ENCODE measurements at regions not wholly inside any gene's neighbourhood (a gene's known extent, or its start where the extent isn't known, plus 50 kb on each side); places are given as distances from the start of the nearest gene placed in this dataset.
"Not testable (repeated sequence)": the region's sequence is repeated elsewhere in the genome, so short reads cannot be mapped to it uniquely, and the experiment has no call there.

DNA sequence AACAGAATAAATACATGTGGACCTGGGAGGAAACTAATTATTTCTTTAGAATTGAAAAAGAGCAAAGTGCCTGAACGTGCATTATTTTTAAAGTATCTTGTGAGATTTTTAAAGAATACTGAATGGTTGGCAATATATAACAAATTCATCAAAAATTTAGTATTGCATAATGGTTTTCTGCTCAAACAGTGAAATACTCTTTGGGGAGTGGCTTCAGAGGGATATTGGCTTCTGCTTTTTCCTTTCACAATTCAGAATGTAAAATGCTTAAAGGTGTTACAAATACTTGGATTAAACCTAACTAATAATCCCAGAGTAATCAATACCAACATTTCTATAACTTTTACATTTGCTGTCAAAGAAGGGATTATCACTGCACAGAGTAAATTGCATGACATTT lies 379.3 kb upstream of the CHD1 start:
- DNase-seq (ENCODE audit: low spot score), result no peak

DNA sequence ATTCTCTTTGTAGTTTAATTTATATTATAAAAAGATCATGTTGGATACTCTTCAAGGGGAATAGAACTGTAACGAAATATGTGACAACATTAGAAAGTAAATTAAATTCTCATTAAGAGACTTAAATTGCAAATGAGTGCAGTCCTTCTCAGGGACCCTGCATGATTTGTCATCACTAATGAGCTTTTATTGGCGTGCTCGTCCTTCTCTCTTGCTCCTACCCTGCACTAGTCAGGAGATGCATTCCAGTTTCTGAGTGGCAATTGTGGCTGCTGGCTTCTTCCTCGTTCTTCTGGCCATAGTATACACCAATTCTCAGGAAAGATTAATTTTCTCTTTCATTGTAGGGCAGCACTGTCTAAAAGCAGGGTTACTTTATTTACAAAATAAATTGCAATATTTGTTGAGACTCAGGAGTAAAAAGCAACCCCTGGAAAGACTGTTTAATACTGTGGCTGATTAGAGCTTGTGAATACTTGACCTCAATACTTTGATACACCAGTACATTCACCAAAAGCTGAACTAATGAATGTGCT lies 376.3 kb upstream of the CHD1 start:
- DNase-seq (ENCODE audit: low spot score), result no peak

DNA sequence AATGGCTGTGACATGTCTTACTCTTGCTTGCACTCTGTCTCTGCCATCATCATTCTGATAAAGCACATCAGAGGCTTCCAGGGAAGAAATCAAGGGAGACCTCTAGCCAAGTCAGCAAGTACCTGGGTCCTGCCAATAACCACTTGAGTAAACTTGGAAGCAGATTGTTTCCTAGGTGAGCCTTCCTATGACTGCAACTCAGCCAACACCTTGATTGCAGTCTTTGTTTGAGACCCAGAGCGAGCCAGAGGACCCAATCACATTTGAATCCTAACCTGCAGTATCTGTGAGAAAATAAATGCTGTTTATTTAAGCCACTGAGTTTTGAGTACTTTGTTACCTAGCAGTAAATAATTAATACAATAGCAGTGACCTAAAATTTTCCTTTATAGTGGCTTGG lies 356.8 kb upstream of the CHD1 start:
- DNase-seq (ENCODE audit: low spot score), result no peak

DNA sequence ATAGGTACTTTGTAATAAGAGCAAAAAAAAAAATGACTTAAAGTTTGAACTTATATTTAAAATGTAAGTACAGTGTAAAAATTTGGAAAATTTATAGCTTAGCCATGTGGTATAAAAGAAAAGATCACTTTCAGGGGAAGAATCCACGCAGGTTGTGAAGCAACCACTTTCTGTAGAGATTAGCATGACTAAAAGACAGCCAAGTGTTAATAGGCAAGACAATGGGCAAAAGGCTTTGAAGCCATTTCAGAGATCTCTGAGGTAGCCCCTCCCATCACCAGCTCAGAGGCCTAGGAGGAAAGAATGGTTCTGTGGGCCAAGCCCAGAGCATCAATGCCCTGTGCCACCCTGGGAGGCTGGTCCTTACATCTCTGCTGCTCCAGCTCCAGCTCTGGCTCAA lies 346.3 kb upstream of the CHD1 start:
- DNase-seq (ENCODE audit: low spot score), result no peak

DNA sequence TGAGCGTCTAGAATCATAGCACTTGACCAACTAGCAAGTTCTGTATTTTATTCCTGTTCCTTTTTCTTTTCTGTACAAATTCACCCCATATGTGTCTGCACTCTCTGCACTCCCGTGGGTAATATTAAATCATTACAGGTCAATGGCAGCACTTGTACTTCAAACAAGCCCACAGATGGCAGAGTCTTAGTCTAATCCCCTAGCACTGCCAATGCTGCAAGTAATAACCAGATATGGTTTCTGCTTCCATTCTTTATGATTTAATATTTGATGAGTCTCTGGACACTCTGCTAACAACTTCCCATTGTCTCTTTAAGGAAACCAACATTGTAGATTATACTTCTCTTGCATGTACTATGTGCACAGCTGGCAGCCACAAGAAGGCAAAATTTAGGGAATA lies 343.8 kb upstream of the CHD1 start:
- DNase-seq (ENCODE audit: low spot score), result no peak

GRCh38 chr5:99258819-99259218 lies 330.0 kb upstream of the CHD1 start:
- DNase-seq (ENCODE audit: low spot score), result no peak

- no peak for DNase-seq (ENCODE audit: low spot score)
These were observed 319.3 kb upstream of the CHD1 start for GRCh38 chr5:99248066-99248465.

DNA sequence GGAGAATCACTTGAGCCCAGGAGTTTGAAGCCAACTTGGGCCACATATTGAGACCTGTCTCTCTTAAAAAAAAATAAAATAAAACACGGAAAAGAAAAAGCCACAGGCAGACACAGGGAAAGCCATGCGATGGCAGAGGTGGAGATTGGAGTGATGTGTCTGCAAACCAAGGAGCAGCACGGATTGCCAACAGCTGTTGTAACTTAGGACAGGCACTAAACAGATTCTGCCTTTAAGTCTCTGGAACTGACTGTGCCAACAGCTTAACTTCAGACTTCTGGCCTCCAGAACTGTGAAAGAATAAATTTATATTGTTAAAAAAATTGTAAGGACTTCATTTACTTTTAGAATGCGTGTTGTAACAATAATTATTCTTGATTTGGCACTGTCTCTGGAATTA lies 318.5 kb upstream of the CHD1 start:
- no peak for DNase-seq (ENCODE audit: low spot score)

DNA sequence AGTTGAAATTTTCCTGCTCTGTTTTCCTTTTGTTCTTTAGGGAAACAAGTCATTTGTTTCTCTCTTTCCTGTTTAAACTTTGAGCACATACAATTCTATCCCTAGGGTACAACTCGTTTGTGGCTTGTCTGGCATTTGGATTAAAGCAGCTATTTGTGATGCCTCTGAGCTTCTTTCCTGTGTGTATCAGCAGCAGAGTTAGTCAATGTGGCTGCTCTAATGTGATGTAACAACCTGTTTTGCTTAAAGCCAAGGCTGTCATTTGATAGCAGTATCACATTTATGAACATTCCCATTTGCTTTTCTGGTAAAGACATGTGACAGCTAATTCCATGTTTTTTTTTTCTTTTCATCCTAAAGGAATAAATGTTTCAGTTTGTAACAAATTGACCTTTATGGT lies 314.3 kb upstream of the CHD1 start:
- DNase-seq (ENCODE audit: low spot score), result no peak

DNA sequence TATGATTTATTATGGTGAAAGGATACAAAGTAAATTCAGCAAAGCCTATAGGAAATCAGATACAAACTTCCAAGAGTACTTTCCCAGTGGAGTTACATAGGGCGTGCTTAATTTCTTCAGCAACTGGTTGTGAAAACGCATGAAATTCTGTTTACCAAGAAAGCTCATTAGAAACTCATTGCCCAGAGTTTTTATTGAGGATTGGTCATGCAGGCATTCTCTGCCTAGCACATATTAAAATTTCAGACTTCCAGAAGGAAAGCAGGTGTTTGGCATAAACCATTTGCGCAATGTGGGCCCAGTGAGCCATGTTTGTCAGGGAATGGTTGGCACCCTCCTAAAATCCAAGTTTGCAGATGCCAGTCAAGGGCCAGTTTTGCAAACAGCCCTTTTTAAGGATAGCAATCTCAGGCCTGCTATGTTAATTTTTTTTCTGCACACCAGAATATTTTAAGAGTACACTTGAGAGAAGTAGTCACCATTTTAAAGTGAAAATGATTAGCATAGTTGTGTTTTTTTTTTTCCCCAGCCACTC lies 311.1 kb upstream of the CHD1 start:
- DNase-seq (ENCODE audit: low spot score), result no peak

- no peak for DNase-seq (ENCODE audit: low spot score)
These were observed 262.5 kb upstream of the CHD1 start for GRCh38 chr5:99191206-99191745.

DNA sequence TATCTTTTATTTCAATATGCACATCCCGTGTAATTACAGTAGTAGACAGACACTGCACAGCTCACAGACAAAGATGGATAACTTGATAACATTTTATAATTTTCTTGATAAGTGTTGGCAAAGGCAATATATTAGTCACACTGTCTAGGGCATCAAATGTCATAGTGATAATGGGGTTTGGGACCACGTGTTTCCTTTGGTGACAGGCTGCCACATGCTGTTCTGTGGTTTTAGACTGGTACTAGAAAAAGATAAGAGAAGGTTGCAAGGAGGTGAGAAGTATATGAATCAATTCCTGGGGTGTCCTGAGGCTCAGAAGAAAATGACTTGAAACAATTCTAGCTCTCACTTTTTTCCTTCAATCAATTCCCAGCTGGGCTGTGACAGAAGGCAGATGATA lies 258.8 kb upstream of the CHD1 start:
- DNase-seq (ENCODE audit: low spot score), result no peak

GRCh38 chr5:99179206-99179605 lies 250.4 kb upstream of the CHD1 start:
- no peak for DNase-seq (ENCODE audit: low spot score)

GRCh38 chr5:99177796-99178195 lies 249.0 kb upstream of the CHD1 start:
- no peak for DNase-seq (ENCODE audit: low spot score)

DNA sequence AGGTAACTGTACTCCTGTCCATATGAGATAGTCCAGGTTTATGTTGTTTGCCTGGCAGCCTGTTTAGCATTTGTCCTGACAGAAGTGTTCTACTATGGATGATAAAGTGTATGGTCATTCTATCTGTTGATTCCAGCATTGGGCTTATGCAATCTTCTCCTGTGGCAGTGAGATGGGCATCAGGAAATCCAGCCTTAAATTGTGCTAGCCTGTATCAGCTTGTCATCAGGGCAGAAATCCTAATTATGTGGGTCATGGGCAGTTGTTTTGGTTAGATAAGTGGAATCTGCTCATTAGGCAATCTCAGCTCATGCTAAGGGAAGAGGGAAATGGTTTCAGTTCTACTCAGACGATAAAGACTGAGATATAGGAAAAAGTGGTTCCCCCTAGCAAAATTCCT lies 247.4 kb upstream of the CHD1 start:
- DNase-seq (ENCODE audit: low spot score), result no peak

DNA sequence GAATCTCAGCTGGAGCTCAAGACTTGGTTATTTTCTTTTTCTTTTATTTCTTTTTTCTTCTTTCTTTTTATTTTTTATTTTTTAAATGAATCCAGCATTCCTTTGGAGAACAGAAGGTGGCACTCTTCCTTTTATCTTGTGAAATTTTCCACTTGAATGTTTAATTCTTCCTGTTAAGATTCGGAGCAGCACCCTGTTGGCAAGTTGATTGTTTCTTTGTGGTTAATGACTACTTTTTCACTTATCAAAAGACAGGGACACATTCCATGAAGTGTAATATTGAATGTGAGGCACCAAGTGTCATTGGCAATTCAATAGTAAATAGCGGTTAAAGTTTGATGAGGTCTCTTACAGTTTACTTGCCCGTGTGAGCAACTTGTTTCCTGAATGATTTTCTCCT lies 240.5 kb upstream of the CHD1 start:
- DNase-seq (ENCODE audit: low spot score), result no peak

DNA sequence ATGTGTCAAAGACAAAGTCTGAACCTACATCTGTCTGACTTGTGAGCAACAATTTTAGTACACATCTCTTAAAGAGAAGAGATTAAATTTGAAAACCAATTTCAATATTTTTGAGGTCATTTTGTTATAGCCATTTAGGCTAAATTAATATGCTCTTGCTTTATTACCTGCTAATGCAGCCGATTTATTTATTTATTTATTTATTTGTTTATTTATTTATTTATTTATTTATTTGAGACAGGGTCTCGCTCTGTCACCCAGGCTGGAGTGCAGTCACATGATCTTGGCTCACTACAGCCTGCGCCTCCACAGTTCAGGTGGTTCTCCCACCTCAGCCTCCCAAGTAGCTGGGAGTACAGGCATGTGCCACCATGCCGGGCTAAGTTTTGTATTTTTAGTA lies 232.7 kb upstream of the CHD1 start:
- DNase-seq (ENCODE audit: low spot score), result not testable (repeated sequence)

DNA sequence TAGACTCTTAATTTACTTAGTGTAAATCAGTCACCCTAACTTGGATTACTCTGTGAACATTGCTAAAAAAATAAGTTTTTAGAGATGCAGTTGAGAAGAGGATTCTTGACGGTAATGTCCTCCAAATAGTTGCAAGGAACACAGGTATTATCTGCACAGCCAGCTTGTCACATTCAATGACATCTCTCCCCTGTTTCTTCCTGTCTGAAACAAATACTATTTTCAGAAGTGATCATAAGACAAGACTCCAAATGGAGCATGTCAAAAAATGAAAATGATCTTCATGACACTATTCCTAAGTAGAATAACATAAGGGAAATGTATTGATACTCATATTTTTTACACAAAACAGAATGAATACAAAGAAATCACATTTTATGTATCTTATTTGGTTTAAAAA lies 227.9 kb upstream of the CHD1 start:
- DNase-seq (ENCODE audit: low spot score), result no peak

- DNase-seq (ENCODE audit: low spot score), result not testable (repeated sequence)
These were observed 214.5 kb upstream of the CHD1 start for GRCh38 chr5:99143283-99143795.

- DNase-seq (ENCODE audit: low spot score), result no peak
These were observed 212.8 kb upstream of the CHD1 start for GRCh38 chr5:99141534-99142128.

GRCh38 chr5:99138911-99139310 lies 210.1 kb upstream of the CHD1 start:
- no peak for DNase-seq (ENCODE audit: low spot score)

- no peak for DNase-seq (ENCODE audit: low spot score)
These were observed 205.1 kb upstream of the CHD1 start for GRCh38 chr5:99133921-99134320.

- DNase-seq (ENCODE audit: low spot score), result no peak
These were observed 201.1 kb upstream of the CHD1 start for GRCh38 chr5:99129768-99130501.
